ENCODE measurements at regions not wholly inside any gene's neighbourhood (a gene's known extent, or its start where the extent isn't known, plus 50 kb on each side); places are given as distances from the start of the nearest gene placed in this dataset.
"Not testable (repeated sequence)": the region's sequence is repeated elsewhere in the genome, so short reads cannot be mapped to it uniquely, and the experiment has no call there.

DNA sequence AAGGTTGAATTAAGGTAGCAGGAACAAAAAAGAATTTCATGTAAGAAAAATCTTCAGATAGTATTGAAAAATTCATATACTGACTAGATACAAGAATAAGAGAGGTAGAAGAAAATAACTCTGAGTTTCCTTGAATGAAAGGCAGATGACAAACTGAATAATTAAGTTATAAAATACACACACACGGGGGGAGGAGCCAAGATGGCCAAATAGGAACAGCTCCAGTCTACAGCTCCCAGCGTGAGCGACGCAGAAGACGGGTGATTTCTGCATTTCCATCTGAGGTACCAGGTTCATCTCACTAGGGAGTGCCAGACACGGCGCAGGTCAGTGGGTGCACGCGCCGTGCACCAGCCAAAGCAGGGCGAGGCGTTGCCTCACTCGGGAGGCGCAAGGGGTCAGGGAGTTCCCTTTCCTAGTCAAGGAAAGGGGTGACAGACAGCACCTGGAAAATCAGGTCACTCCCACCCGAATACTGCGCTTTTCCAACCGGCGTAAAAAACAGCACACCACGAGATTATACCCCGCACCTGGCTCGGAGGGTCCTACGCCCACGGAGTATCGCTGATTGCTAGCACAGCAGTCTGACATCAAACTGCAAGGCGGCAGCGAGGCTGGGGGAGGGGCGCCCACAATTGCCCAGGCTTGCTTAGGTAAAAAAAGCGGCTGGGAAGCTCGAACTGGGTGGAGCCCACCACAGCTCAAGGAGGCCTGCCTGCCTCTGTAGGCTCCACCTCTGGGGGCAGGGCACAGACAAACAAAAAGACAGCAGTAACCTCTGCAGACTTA is 759.2 kb downstream of the ZWINT start:
- TF ChIP-seq, protein P1, sequence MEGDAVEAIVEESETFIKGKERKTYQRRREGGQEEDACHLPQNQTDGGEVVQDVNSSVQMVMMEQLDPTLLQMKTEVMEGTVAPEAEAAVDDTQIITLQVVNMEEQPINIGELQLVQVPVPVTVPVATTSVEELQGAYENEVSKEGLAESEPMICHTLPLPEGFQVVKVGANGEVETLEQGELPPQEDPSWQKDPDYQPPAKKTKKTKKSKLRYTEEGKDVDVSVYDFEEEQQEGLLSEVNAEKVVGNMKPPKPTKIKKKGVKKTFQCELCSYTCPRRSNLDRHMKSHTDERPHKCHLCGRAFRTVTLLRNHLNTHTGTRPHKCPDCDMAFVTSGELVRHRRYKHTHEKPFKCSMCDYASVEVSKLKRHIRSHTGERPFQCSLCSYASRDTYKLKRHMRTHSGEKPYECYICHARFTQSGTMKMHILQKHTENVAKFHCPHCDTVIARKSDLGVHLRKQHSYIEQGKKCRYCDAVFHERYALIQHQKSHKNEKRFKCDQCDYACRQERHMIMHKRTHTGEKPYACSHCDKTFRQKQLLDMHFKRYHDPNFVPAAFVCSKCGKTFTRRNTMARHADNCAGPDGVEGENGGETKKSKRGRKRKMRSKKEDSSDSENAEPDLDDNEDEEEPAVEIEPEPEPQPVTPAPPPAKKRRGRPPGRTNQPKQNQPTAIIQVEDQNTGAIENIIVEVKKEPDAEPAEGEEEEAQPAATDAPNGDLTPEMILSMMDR (IDR thresholded peaks at IDR 0.05; ENCODE audit: borderline replicate concordance, extremely low read depth, low read length, poor library complexity, severe bottlenecking) = not testable (repeated sequence)
- not testable (repeated sequence) for TF ChIP-seq EZH2 (IDR thresholded peaks at IDR 0.05; ENCODE audit: borderline replicate concordance, low read depth, low read length, severe bottlenecking)

Measured in DND-41 (cell line).